IMR-90 (cell line): ENCODE measurements at regions not wholly inside any gene's neighbourhood (a gene's known extent, or its start where the extent isn't known, plus 50 kb on each side); places are given as distances from the start of the nearest gene placed in this dataset.
A peak's percentile ranks its signal among the peaks of the same experiment; 100 is the strongest.

Experiments
- CTCF ChIP-seq: conservative IDR thresholded peaks from 2 replicates; pipeline ENCODE4 v1.5.1; 2012; ENCODE audit warnings: mild to moderate bottlenecking, low read depth, low read length, improper control_type of control experiment
- FOS ChIP-seq: fragments of 150-350 bp; IDR thresholded peaks from 2 replicates; pipeline ENCODE4 v1.6.1; 2016; ENCODE audit warnings: low read depth, low read length
- NFE2L2 ChIP-seq: fragments of 150-350 bp; IDR thresholded peaks from 2 replicates; pipeline ENCODE4 v1.6.1; 2016; ENCODE audit warnings: low read depth, mild to moderate bottlenecking, low read length
- POLR2A ChIP-seq: IDR thresholded peaks from 2 replicates; pipeline ENCODE4 v1.6.1; 2012; ENCODE audit warnings: mild to moderate bottlenecking, low read depth, low read length

- TF ChIP-seq NFE2L2 (no peak), CTCF (peak; percentile 23), POLR2A (no peak), FOS (no peak)
Observed at GRCh38 chr16:81174644-81175324, 63.7 kb upstream of the BCO1 start.
